Progenitor cell of endocrine pancreas (in vitro differentiated cells): ENCODE measurements at regions not wholly inside any gene's neighbourhood (a gene's known extent, or its start where the extent isn't known, plus 50 kb on each side); places are given as distances from the start of the nearest gene placed in this dataset.

ENCODE experiments used
- DNase-seq: peaks from one replicate; pipeline ENCODE4 v3.0.0; 2021; ENCODE audit warnings: low spot score; ENCODE audit not compliant: unreplicated experiment
- H3K27ac Mint-ChIP-seq: 2 replicates; pipeline ENCODE4 v1.8.0; 2021; ENCODE audit warnings: mild to moderate bottlenecking, moderate library complexity, mixed read lengths
- H3K27me3 Mint-ChIP-seq: 2 replicates; pipeline ENCODE4 v1.8.0; 2021; ENCODE audit warnings: mixed read lengths
- H3K36me3 Mint-ChIP-seq: 2 replicates; pipeline ENCODE4 v1.8.0; 2022; ENCODE audit warnings: mixed read lengths; ENCODE audit not compliant: insufficient read depth
- H3K4me1 Mint-ChIP-seq: 2 replicates; pipeline ENCODE4 v1.8.0; 2021; ENCODE audit warnings: low read depth, mixed read lengths
- H3K4me3 Mint-ChIP-seq: 2 replicates; pipeline ENCODE4 v1.8.0; 2021; ENCODE audit warnings: low read depth, mild to moderate bottlenecking, moderate library complexity, mixed read lengths
- H3K9me3 Mint-ChIP-seq: 2 replicates; pipeline ENCODE4 v1.8.0; 2021; ENCODE audit warnings: low read depth, mixed read lengths
- CTCF ChIP-seq: fragments of 200-600 bp; sonication (generic); IDR thresholded peaks from one replicate; pipeline ENCODE4 v1.5.0; 2021; ENCODE audit warnings: antibody characterized with exemption, mild to moderate bottlenecking; ENCODE audit not compliant: unreplicated experiment

- Mint-ChIP-seq H3K4me1 (no peaks in the 10 kb centered on the region), H3K27ac (no peak overlapping the region), H3K27me3 (peaks cover 6% of the 10 kb centered on the region), H3K36me3 (no peaks in the 10 kb centered on the region), H3K9me3 (no peaks in the 10 kb centered on the region), H3K4me3 (no peak overlapping the region)
- no peak for DNase-seq
- TF ChIP-seq CTCF = no peak
These were observed 72.4 kb upstream of the SP4 start for GRCh38 chr7:21355406-21355874.

GRCh38 chr7:21356616-21357015, 71.3 kb upstream of the SP4 start:
- Mint-ChIP-seq H3K27ac (no peak overlapping the region), H3K4me1 (no peaks in the 10 kb centered on the region), H3K4me3 (no peak overlapping the region), H3K9me3 (no peaks in the 10 kb centered on the region), H3K36me3 (no peaks in the 10 kb centered on the region), H3K27me3 (peaks cover 6% of the 10 kb centered on the region)
- no peak for DNase-seq
- TF ChIP-seq CTCF = no peak

GRCh38 chr7:21357151-21358097, 70.5 kb upstream of the SP4 start:
- Mint-ChIP-seq H3K36me3 (no peaks in the 10 kb centered on the region), H3K4me1 (no peaks in the 10 kb centered on the region), H3K4me3 (no peak overlapping the region), H3K9me3 (no peaks in the 10 kb centered on the region), H3K27me3 (peaks cover 1% of the 10 kb centered on the region), H3K27ac (no peak overlapping the region)
- no peak for TF ChIP-seq CTCF
- DNase-seq = no peak

GRCh38 chr7:21358648-21359047, 69.2 kb upstream of the SP4 start:
- Mint-ChIP-seq H3K27ac (no peak overlapping the region), H3K36me3 (no peaks in the 10 kb centered on the region), H3K9me3 (no peaks in the 10 kb centered on the region), H3K4me1 (no peaks in the 10 kb centered on the region), H3K27me3 (no peaks in the 10 kb centered on the region), H3K4me3 (no peak overlapping the region)
- no peak for DNase-seq
- no peak for TF ChIP-seq CTCF

- TF ChIP-seq CTCF = no peak
- Mint-ChIP-seq H3K9me3 (no peaks in the 10 kb centered on the region), H3K27me3 (no peaks in the 10 kb centered on the region), H3K4me1 (no peaks in the 10 kb centered on the region), H3K4me3 (no peak overlapping the region), H3K27ac (no peak overlapping the region), H3K36me3 (no peaks in the 10 kb centered on the region)
- DNase-seq = no peak
These were observed 68.7 kb upstream of the SP4 start for GRCh38 chr7:21359163-21359562.
